A549 (cell line): ENCODE measurements at regions not wholly inside any gene's neighbourhood (a gene's known extent, or its start where the extent isn't known, plus 50 kb on each side); places are given as distances from the start of the nearest gene placed in this dataset.

Experiments
- ATAC-seq, 2 experiments: fragments of 200-7000 bp in 1 of 2; fragments of >200 bp in 1 of 2; cut with Nextera tagmentation in 1 of 2; cut with Tn5 transposase in 1 of 2; 3 replicates each; pipeline versions ENCODE4 v1.8.0 to v1.9.1; 2018 to 2020; ENCODE audit warnings: mild to moderate bottlenecking in 1 of 2, moderate library complexity in 1 of 2
- CTCF ChIA-PET: fragments of 300-600 bp; sonication (Branson Sonifier 250); formaldehyde crosslinking; extraction: SDS; loops from one replicate; lab custom pipeline; 2021; ENCODE audit warnings: antibody characterized with exemption, inconsistent platforms; lab: Yijun Ruan, JAX
- POLR2A ChIA-PET: fragments of 350-600 bp; formaldehyde crosslinking; extraction: SDS; loops from one replicate; lab custom pipeline; 2021; ENCODE audit warnings: antibody characterized with exemption, inconsistent platforms; lab: Yijun Ruan, JAX
- DNase-seq, 2 experiments: peaks; one replicate each; pipeline versions ENCODE4 v3.0.0 to v3.0.0-alpha.2; 2011 to 2016; ENCODE audit warnings: low read depth in 1 of 2, low spot score in 1 of 2
- FAIRE-seq: peaks from 2 replicates; lab custom pipeline; 2011; peaks lifted over from hg19 to GRCh38; lab: Jason Lieb, UNC
- H3K27ac ChIP-seq, 2 experiments: fragments of >200 bp; sonication (Bioruptor Twin); formaldehyde crosslinking; 3 replicates each; pipeline ENCODE4 v1.5.1; 2016 to 2017
- H3K4me1 ChIP-seq: fragments of >200 bp; sonication (Bioruptor Twin); formaldehyde crosslinking; 3 replicates; pipeline ENCODE4 v1.6.1; 2016
- H3K4me2 ChIP-seq: fragments of >200 bp; sonication (Bioruptor Twin); formaldehyde crosslinking; 3 replicates; pipeline ENCODE4 v1.6.1; 2016
- H3K4me3 ChIP-seq: fragments of >200 bp; sonication (Bioruptor Twin); formaldehyde crosslinking; 3 replicates; pipeline ENCODE4 v1.5.1; 2016
- H3K9me3 ChIP-seq: fragments of >200 bp; sonication (Bioruptor Twin); formaldehyde crosslinking; 3 replicates; pipeline ENCODE4 v1.6.1; 2016
- BCL3 ChIP-seq: fragments of >200 bp; sonication (Bioruptor Twin); formaldehyde crosslinking; IDR thresholded peaks from 3 replicates; pipeline ENCODE4 v1.6.1; 2016
- CBX8 ChIP-seq: fragments of 200-600 bp; sonication (generic); IDR thresholded peaks from 2 replicates; pipeline ENCODE4 v1.6.1; 2016
- CHD4 ChIP-seq: fragments of 200-600 bp; sonication (generic); IDR thresholded peaks from 2 replicates; pipeline ENCODE4 v1.6.1; 2016; ENCODE audit warnings: antibody characterized with exemption, mild to moderate bottlenecking, borderline replicate concordance
- EHF ChIP-seq: fragments of 250-450 bp; sonication (Bioruptor Pico); IDR thresholded peaks from 2 replicates; pipeline ENCODE4 v1.5.0; 2020; ENCODE audit warnings: mild to moderate bottlenecking
- EHMT2 ChIP-seq: fragments of 200-600 bp; sonication (generic); IDR thresholded peaks from 2 replicates; pipeline ENCODE4 v1.6.1; 2016; ENCODE audit warnings: antibody characterized with exemption, low read depth, mild to moderate bottlenecking, moderate library complexity
- ESRRA ChIP-seq: fragments of 150-350 bp; IDR thresholded peaks from 2 replicates; pipeline ENCODE4 v1.6.1; 2014; ENCODE audit warnings: mild to moderate bottlenecking, low read length, borderline replicate concordance
- HOXA7 ChIP-seq: fragments of 250-450 bp; sonication (Bioruptor Pico); IDR thresholded peaks from 2 replicates; pipeline ENCODE4 v1.5.0; 2020; ENCODE audit warnings: mild to moderate bottlenecking, moderate library complexity
- HOXB13 ChIP-seq: fragments of 250-450 bp; sonication (Bioruptor Pico); IDR thresholded peaks from 2 replicates; pipeline ENCODE4 v1.5.0; 2020; ENCODE audit warnings: low read depth, mild to moderate bottlenecking, moderate library complexity
- JUN ChIP-seq, 2 experiments: fragments of >200 bp; sonication (Bioruptor Twin); formaldehyde crosslinking; IDR thresholded peaks; 2 replicates in 1 of 2; 3 replicates in 1 of 2; pipeline ENCODE4 v1.6.1; 2016 to 2017
- KDM5A ChIP-seq: fragments of 200-600 bp; sonication (generic); IDR thresholded peaks from 2 replicates; pipeline ENCODE4 v1.6.1; 2016; ENCODE audit warnings: antibody characterized with exemption, mild to moderate bottlenecking
- MAZ ChIP-seq: fragments of 150-350 bp; IDR thresholded peaks from 2 replicates; pipeline ENCODE4 v1.6.1; 2014; ENCODE audit warnings: antibody characterized with exemption, low read depth, low read length, borderline replicate concordance
- MYC ChIP-seq: IDR thresholded peaks from 2 replicates; pipeline ENCODE4 v1.6.1; 2012; ENCODE audit warnings: mild to moderate bottlenecking, inconsistent platforms, low read length, improper control_type of control experiment, borderline replicate concordance
- NFE2L2 ChIP-seq: fragments of 150-350 bp; conservative IDR thresholded peaks from 2 replicates; pipeline ENCODE4 v1.6.1; 2014; ENCODE audit warnings: low read length
- NPAS2 ChIP-seq: fragments of 250-450 bp; sonication (Bioruptor Pico); IDR thresholded peaks from 2 replicates; pipeline ENCODE4 v1.8.0; 2022; ENCODE audit warnings: mild to moderate bottlenecking, moderate library complexity, borderline replicate concordance
- PHF8 ChIP-seq: fragments of 200-600 bp; sonication (generic); IDR thresholded peaks from 2 replicates; pipeline ENCODE4 v1.6.1; 2016; ENCODE audit warnings: low read depth, mild to moderate bottlenecking, antibody characterized with exemption, moderate library complexity, borderline replicate concordance
- POLR2A ChIP-seq: IDR thresholded peaks from 2 replicates; pipeline ENCODE4 v1.6.1; 2012; ENCODE audit warnings: mild to moderate bottlenecking, low read length
- RAD21 ChIP-seq, 2 experiments: fragments of >200 bp in 1 of 2; sonication (Bioruptor Twin) in 1 of 2; formaldehyde crosslinking in 1 of 2; IDR thresholded peaks in 1 of 2; conservative IDR thresholded peaks in 1 of 2; 2 replicates in 1 of 2; 3 replicates in 1 of 2; pipeline ENCODE4 v1.6.1; 2012 to 2018; ENCODE audit warnings: inconsistent platforms in 1 of 2
- RARB ChIP-seq: fragments of 250-450 bp; sonication (Bioruptor Pico); IDR thresholded peaks from 2 replicates; pipeline ENCODE4 v1.8.0; 2021; ENCODE audit warnings: mild to moderate bottlenecking, moderate library complexity
- RCOR1 ChIP-seq: fragments of 150-350 bp; IDR thresholded peaks from 2 replicates; pipeline ENCODE4 v1.6.1; 2014; ENCODE audit warnings: antibody characterized with exemption, low read length, low read depth
- SREBF2 ChIP-seq: fragments of 450-650 bp; IDR thresholded peaks from 2 replicates; pipeline ENCODE4 v1.6.1; 2014; ENCODE audit warnings: mild to moderate bottlenecking, moderate library complexity
- USF2 ChIP-seq: fragments of 450-650 bp; IDR thresholded peaks from 2 replicates; pipeline ENCODE4 v1.6.1; 2014; ENCODE audit warnings: antibody characterized with exemption
- ZFP36 ChIP-seq: fragments of 450-650 bp; IDR thresholded peaks from 2 replicates; pipeline ENCODE4 v1.6.1; 2014; ENCODE audit warnings: borderline replicate concordance; ENCODE audit not compliant: partially characterized antibody
- WGBS: methylation state at CpG from one replicate; pipeline ENCODE4 v1.1.6; 2017; ENCODE audit errors: missing lambda C conversion rate; 5-methylcytosine and 5-hydroxymethylcytosine counted together
- TF ChIP-seq, protein P1 (sequence below): IDR thresholded peaks from 2 replicates; pipeline ENCODE4 v1.6.1; 2012
- TF ChIP-seq, protein P2 (sequence below): fragments of >200 bp; sonication (Bioruptor Twin); formaldehyde crosslinking; IDR thresholded peaks from 3 replicates; pipeline ENCODE4 v1.5.1; 2016
- TF ChIP-seq, protein P3 (sequence below): fragments of 250-450 bp; sonication (Bioruptor Pico); IDR thresholded peaks from 2 replicates; pipeline ENCODE4 v1.5.0; 2021; ENCODE audit warnings: mild to moderate bottlenecking, moderate library complexity, borderline replicate concordance

GRCh38 chr18:60277855-60278480 is 94.6 kb downstream of the MC4R start:
- H3K4me2 ChIP-seq = no peak overlapping the region
- H3K4me3 ChIP-seq = no peak overlapping the region
- no peak for ATAC-seq
- WGBS = 8% methylated on average over 4 of the region's 4 CpGs
- no peak for FAIRE-seq
- DNase-seq = no peak
- TF ChIP-seq MAZ (no peak), KDM5A (no peak), ZFP36 (no peak), BCL3 (no peak), HOXB13 (no peak), HOXA7 (CRISPR knock-in tag) (no peak), NFE2L2 (no peak), RARB (CRISPR knock-in tag) (no peak), CHD4 (no peak), CBX8 (no peak), USF2 (no peak), SREBF2 (no peak), PHF8 (no peak), ESRRA (no peak), JUN (IDR thresholded peaks at IDR 0.05) (no peak), RAD21 (conservative IDR thresholded peaks at IDR 0.05 in 1 of 2, IDR thresholded peaks at IDR 0.05 in 1 of 2) (no peak)
- TF ChIP-seq, protein P1, sequence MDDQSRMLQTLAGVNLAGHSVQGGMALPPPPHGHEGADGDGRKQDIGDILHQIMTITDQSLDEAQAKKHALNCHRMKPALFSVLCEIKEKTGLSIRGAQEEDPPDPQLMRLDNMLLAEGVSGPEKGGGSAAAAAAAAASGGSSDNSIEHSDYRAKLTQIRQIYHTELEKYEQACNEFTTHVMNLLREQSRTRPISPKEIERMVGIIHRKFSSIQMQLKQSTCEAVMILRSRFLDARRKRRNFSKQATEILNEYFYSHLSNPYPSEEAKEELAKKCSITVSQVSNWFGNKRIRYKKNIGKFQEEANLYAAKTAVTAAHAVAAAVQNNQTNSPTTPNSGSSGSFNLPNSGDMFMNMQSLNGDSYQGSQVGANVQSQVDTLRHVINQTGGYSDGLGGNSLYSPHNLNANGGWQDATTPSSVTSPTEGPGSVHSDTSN = no peak
- TF ChIP-seq, protein P2, sequence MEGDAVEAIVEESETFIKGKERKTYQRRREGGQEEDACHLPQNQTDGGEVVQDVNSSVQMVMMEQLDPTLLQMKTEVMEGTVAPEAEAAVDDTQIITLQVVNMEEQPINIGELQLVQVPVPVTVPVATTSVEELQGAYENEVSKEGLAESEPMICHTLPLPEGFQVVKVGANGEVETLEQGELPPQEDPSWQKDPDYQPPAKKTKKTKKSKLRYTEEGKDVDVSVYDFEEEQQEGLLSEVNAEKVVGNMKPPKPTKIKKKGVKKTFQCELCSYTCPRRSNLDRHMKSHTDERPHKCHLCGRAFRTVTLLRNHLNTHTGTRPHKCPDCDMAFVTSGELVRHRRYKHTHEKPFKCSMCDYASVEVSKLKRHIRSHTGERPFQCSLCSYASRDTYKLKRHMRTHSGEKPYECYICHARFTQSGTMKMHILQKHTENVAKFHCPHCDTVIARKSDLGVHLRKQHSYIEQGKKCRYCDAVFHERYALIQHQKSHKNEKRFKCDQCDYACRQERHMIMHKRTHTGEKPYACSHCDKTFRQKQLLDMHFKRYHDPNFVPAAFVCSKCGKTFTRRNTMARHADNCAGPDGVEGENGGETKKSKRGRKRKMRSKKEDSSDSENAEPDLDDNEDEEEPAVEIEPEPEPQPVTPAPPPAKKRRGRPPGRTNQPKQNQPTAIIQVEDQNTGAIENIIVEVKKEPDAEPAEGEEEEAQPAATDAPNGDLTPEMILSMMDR = no peak
- no peak overlapping the region for H3K27ac ChIP-seq
- POLR2A ChIA-PET = no interaction called here
- no peaks in the 10 kb centered on the region for H3K4me1 ChIP-seq
- CTCF ChIA-PET = no interaction called here
- no peaks in the 10 kb centered on the region for H3K9me3 ChIP-seq

DNA sequence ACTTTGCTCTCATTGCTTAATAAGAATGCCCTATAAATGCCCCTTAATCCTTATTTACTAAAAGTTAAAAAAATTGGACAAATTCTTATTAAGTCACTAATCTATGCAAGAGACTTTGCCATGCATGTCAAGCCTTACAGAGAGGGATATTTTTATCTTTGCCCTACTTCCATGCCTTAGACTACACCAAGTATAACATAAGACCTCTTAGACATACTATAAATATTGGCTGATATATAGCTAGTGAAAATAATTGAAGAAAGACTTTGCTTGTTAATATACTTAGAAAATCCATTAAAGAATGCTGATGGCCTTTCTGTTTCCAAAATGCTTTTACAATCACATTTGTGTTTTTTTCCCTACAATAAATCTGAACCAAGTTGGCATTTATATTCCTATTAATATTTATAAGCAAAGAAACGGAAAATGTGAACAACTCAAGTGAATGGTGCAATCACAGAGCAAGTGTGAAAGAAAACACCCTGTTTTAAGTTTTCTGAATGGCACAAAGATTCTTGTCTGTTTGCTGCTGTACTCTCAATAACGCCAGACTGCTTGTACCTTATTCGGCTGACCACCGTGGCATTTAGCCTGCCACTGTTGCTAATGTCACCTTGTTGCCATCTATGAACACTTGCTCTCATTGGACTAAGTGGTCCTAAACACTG is 105.0 kb downstream of the MC4R start:
- POLR2A ChIA-PET = no interaction called here
- 67% methylated on average over 4 of the region's 4 CpGs for WGBS
- no peak for TF ChIP-seq RCOR1
- TF ChIP-seq MYC = no peak
- TF ChIP-seq BCL3 = no peak
- TF ChIP-seq, protein P3, sequence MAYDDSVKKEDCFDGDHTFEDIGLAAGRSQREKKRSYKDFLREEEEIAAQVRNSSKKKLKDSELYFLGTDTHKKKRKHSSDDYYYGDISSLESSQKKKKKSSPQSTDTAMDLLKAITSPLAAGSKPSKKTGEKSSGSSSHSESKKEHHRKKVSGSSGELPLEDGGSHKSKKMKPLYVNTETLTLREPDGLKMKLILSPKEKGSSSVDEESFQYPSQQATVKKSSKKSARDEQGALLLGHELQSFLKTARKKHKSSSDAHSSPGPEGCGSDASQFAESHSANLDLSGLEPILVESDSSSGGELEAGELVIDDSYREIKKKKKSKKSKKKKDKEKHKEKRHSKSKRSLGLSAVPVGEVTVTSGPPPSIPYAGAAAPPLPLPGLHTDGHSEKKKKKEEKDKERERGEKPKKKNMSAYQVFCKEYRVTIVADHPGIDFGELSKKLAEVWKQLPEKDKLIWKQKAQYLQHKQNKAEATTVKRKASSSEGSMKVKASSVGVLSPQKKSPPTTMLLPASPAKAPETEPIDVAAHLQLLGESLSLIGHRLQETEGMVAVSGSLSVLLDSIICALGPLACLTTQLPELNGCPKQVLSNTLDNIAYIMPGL (CRISPR knock-in tag) = no peak
- no peak for TF ChIP-seq NPAS2 (CRISPR knock-in tag)
- TF ChIP-seq NFE2L2 = no peak
- no peak for TF ChIP-seq HOXA7 (CRISPR knock-in tag)
- TF ChIP-seq EHF (CRISPR knock-in tag) = no peak
- no peak for TF ChIP-seq CBX8
- no peak for TF ChIP-seq CHD4
- TF ChIP-seq, protein P1 = no peak
- TF ChIP-seq ZFP36 = no peak
- TF ChIP-seq JUN (IDR thresholded peaks at IDR 0.05) = no peak
- TF ChIP-seq POLR2A = no peak
- no peak for TF ChIP-seq EHMT2
- TF ChIP-seq, all 56 proteins: peak for 0
- no peak for FAIRE-seq
- DNase-seq = no peak
- H3K9me3 ChIP-seq = no peaks in the 10 kb centered on the region
- no peak overlapping the region for H3K27ac ChIP-seq
- no peak overlapping the region for H3K4me3 ChIP-seq
- H3K4me1 ChIP-seq = no peaks in the 10 kb centered on the region
- CTCF ChIA-PET = no interaction called here
- no peak overlapping the region for H3K4me2 ChIP-seq
- ATAC-seq = no peak
